GM23338 (cell line): ENCODE measurements at regions not wholly inside any gene's neighbourhood (a gene's known extent, or its start where the extent isn't known, plus 50 kb on each side); places are given as distances from the start of the nearest gene placed in this dataset.

Experiments
- ATAC-seq: fragments of 200-7000 bp; cut with Tn5 transposase; 3 replicates; pipeline ENCODE4 v1.9.1; 2020
- DNase-seq: peaks from one replicate; pipeline ENCODE4 v3.0.0-alpha.2; 2015; ENCODE audit warnings: low spot score
- H2AFZ ChIP-seq: fragments of 200-600 bp; sonication (generic); 2 replicates; pipeline ENCODE4 v1.8.0; 2016; ENCODE audit warnings: antibody characterized with exemption, mild to moderate bottlenecking, moderate library complexity
- H3F3A ChIP-seq: fragments of 200-600 bp; sonication (generic); replicated peaks from 2 replicates; pipeline ENCODE4 v1.8.0; 2017; ENCODE audit warnings: antibody characterized with exemption, mixed run types, low read depth
- H3K27ac ChIP-seq: fragments of 200-600 bp; sonication (generic); 2 replicates; pipeline ENCODE4 v1.6.1; 2016; ENCODE audit warnings: low read depth
- H3K27me3 ChIP-seq: fragments of 200-600 bp; sonication (generic); 2 replicates; pipeline ENCODE4 v1.8.0; 2016; ENCODE audit warnings: mild to moderate bottlenecking, mixed run types, moderate library complexity; ENCODE audit not compliant: insufficient read depth
- H3K36me3 ChIP-seq: fragments of 200-600 bp; sonication (generic); 2 replicates; pipeline ENCODE4 v1.8.0; 2016; ENCODE audit warnings: mild to moderate bottlenecking; ENCODE audit not compliant: insufficient read depth
- H3K4me1 ChIP-seq: fragments of 200-600 bp; sonication (generic); 2 replicates; pipeline ENCODE4 v1.8.0; 2016; ENCODE audit warnings: mild to moderate bottlenecking, moderate library complexity; ENCODE audit not compliant: insufficient read depth
- H3K4me2 ChIP-seq: fragments of 200-600 bp; sonication (generic); 2 replicates; pipeline ENCODE4 v1.7.1; 2017; ENCODE audit warnings: mixed run types
- H3K4me3 ChIP-seq: fragments of 200-600 bp; sonication (generic); 2 replicates; pipeline ENCODE4 v1.6.1; 2016; ENCODE audit warnings: mixed run types
- H3K79me2 ChIP-seq: fragments of 200-600 bp; sonication (generic); replicated peaks from 2 replicates; pipeline ENCODE4 v1.8.0; 2017; ENCODE audit warnings: mild to moderate bottlenecking; ENCODE audit not compliant: insufficient read depth
- H3K9me2 ChIP-seq: fragments of 200-600 bp; sonication (generic); 2 replicates; pipeline ENCODE4 v1.8.0; 2017; ENCODE audit not compliant: insufficient read depth
- H4K20me1 ChIP-seq: fragments of 200-600 bp; sonication (generic); replicated peaks from 2 replicates; pipeline ENCODE4 v1.8.0; 2017; ENCODE audit warnings: mild to moderate bottlenecking; ENCODE audit not compliant: insufficient read depth
- H3K27ac Mint-ChIP-seq: 2 replicates; pipeline ENCODE4 v1.8.0; 2020; ENCODE audit warnings: inconsistent platforms, mild to moderate bottlenecking, moderate library complexity, mixed read lengths
- H3K27me3 Mint-ChIP-seq: 3 replicates; pipeline ENCODE4 v1.8.0; 2022; ENCODE audit warnings: low read depth, mild to moderate bottlenecking, moderate library complexity, mixed read lengths, inconsistent platforms; ENCODE audit not compliant: insufficient read depth, poor library complexity
- H3K36me3 Mint-ChIP-seq: 3 replicates; pipeline ENCODE4 v1.8.0; 2021; ENCODE audit warnings: low read depth, mild to moderate bottlenecking, inconsistent platforms, moderate library complexity, mixed read lengths
- H3K4me1 Mint-ChIP-seq: 3 replicates; pipeline ENCODE4 v1.8.0; 2020; ENCODE audit warnings: mild to moderate bottlenecking, inconsistent platforms, mixed read lengths
- H3K4me3 Mint-ChIP-seq: 3 replicates; pipeline ENCODE4 v1.8.0; 2021; ENCODE audit warnings: moderate library complexity, mild to moderate bottlenecking, inconsistent platforms, mixed read lengths
- H3K9me3 Mint-ChIP-seq: 3 replicates; pipeline ENCODE4 v1.8.0; 2020; ENCODE audit warnings: moderate library complexity, mild to moderate bottlenecking, inconsistent platforms, mixed read lengths
- CREB1 ChIP-seq: fragments of 250-450 bp; sonication (Bioruptor Pico); IDR thresholded peaks from 2 replicates; pipeline ENCODE4 v1.5.0; 2020; ENCODE audit warnings: low read depth, mild to moderate bottlenecking, moderate library complexity
- EZH2phosphoT487 ChIP-seq: fragments of 200-600 bp; sonication (generic); IDR thresholded peaks from one replicate; pipeline ENCODE4 v1.8.1; 2018; ENCODE audit warnings: antibody characterized with exemption; ENCODE audit not compliant: unreplicated experiment
- JUNB ChIP-seq: IDR thresholded peaks from one replicate; pipeline ENCODE4 v1.6.1; 2016; ENCODE audit warnings: antibody characterized with exemption; ENCODE audit not compliant: unreplicated experiment
- REST ChIP-seq: IDR thresholded peaks from one replicate; pipeline ENCODE4 v1.6.1; 2018; ENCODE audit warnings: antibody characterized with exemption; ENCODE audit not compliant: unreplicated experiment
- ZNF114 ChIP-seq: fragments of 250-450 bp; sonication (Bioruptor Pico); IDR thresholded peaks from 2 replicates; pipeline ENCODE4 v1.5.0; 2020; ENCODE audit warnings: mild to moderate bottlenecking, moderate library complexity
- TF ChIP-seq, protein P1 (sequence below), 2 experiments: fragments of 200-600 bp in 1 of 2; sonication (generic) in 1 of 2; conservative IDR thresholded peaks; 2 replicates each; pipeline versions ENCODE4 v1.5.1 to v1.6.1; 2016 to 2017; ENCODE audit warnings: antibody characterized with exemption in 2 of 2, low read depth in 2 of 2, mild to moderate bottlenecking in 2 of 2, moderate library complexity in 1 of 2

DNA sequence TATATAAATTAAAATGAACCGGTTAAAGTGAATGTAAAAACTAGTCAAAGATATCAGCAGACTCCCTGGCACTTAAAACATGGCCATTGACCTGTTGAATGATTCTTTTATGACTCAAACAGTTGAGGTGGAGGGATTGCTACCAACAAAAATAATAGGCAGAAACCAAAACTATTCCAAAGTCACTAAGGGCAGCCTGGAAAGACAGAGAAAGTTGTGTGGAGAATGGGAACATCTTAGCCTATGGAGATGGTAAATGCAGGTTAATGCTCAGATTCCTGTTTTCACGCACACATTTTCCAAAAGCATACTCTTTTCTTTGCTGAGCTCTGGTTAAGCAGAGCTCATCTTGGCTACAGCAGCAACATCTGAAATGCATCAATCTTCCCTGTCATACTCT is 553.5 kb downstream of the HACE1 start:
- Histone ChIP-seq H2AFZ (no peak overlapping the region), H3K9me2 (0 out of 2 replicates have a peak, but pooled peaks cover 16% of the 10 kb centered on the region), H3K4me1 (peaks cover 2% of the 10 kb centered on the region; the same call in 1 of the 2 replicates), H3K4me3 (no peak overlapping the region), H3K4me2 (no peak overlapping the region), H3K36me3 (no peaks in the 10 kb centered on the region), H3F3A (no peaks in the 10 kb centered on the region), H3K79me2 (no peaks in the 10 kb centered on the region), H3K27ac (no peak overlapping the region), H4K20me1 (no peaks in the 10 kb centered on the region), H3K27me3 (no peaks in the 10 kb centered on the region)
- DNase-seq (no peak), ATAC-seq (no peak)
- Mint-ChIP-seq H3K27me3 (peaks cover 2% of the 10 kb centered on the region), H3K4me3 (no peak overlapping the region), H3K9me3 (no peaks in the 10 kb centered on the region; the same call in 2 of the 3 replicates), H3K4me1 (peaks cover 3% of the 10 kb centered on the region), H3K27ac (no peak overlapping the region), H3K36me3 (no peaks in the 10 kb centered on the region)
- TF ChIP-seq, protein P1, sequence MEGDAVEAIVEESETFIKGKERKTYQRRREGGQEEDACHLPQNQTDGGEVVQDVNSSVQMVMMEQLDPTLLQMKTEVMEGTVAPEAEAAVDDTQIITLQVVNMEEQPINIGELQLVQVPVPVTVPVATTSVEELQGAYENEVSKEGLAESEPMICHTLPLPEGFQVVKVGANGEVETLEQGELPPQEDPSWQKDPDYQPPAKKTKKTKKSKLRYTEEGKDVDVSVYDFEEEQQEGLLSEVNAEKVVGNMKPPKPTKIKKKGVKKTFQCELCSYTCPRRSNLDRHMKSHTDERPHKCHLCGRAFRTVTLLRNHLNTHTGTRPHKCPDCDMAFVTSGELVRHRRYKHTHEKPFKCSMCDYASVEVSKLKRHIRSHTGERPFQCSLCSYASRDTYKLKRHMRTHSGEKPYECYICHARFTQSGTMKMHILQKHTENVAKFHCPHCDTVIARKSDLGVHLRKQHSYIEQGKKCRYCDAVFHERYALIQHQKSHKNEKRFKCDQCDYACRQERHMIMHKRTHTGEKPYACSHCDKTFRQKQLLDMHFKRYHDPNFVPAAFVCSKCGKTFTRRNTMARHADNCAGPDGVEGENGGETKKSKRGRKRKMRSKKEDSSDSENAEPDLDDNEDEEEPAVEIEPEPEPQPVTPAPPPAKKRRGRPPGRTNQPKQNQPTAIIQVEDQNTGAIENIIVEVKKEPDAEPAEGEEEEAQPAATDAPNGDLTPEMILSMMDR (conservative IDR thresholded peaks at IDR 0.05; ENCODE audit: low read depth in 2 of 2), result no peak
- TF ChIP-seq ZNF114 (no peak), CREB1 (CRISPR knock-in tag) (no peak), JUNB (no peak)

GRCh38 chr6:104305206-104305605 is 554.5 kb downstream of the HACE1 start:
- no peaks in the 10 kb centered on the region for H3F3A ChIP-seq
- no peaks in the 10 kb centered on the region for H3K36me3 Mint-ChIP-seq
- TF ChIP-seq REST (no peak), EZH2phosphoT487 (no peak)
- H3K36me3 ChIP-seq, result no peaks in the 10 kb centered on the region
- H2AFZ ChIP-seq, result no peak overlapping the region
- H3K9me3 Mint-ChIP-seq, result no peaks in the 10 kb centered on the region; the same call in 2 of the 3 replicates
- no peaks in the 10 kb centered on the region for H3K79me2 ChIP-seq
- H3K27ac Mint-ChIP-seq, result no peak overlapping the region
- no peak overlapping the region for H3K4me3 ChIP-seq
- no peaks in the 10 kb centered on the region for H4K20me1 ChIP-seq
- no peak overlapping the region for H3K27ac ChIP-seq
- H3K4me3 Mint-ChIP-seq, result no peak overlapping the region
- DNase-seq, result no peak
- no peaks in the 10 kb centered on the region for H3K27me3 ChIP-seq
- peaks cover 2% of the 10 kb centered on the region for H3K27me3 Mint-ChIP-seq
- H3K4me1 ChIP-seq, result peaks cover 5% of the 10 kb centered on the region; the same call in 1 of the 2 replicates
- peaks cover 8% of the 10 kb centered on the region for H3K4me1 Mint-ChIP-seq
- H3K4me2 ChIP-seq, result no peak overlapping the region
- H3K9me2 ChIP-seq, result 0 out of 2 replicates have a peak, but pooled peaks cover 16% of the 10 kb centered on the region
- no peak for ATAC-seq
